MM.1S (cell line): ENCODE measurements at regions not wholly inside any gene's neighbourhood (a gene's known extent, or its start where the extent isn't known, plus 50 kb on each side); places are given as distances from the start of the nearest gene placed in this dataset.

Experiments
- EZH2 ChIP-seq: fragments of 300-600 bp; sonication (generic); optimal IDR thresholded peaks from 2 replicates; pipeline ENCODE3; 2017; ENCODE audit warnings: low read depth, mild to moderate bottlenecking, antibody characterized with exemption, low read length, mixed read lengths
- TF ChIP-seq, protein P1 (sequence below): fragments of 300-600 bp; sonication (generic); IDR thresholded peaks from 2 replicates; pipeline ENCODE4 v1.5.1; 2016; ENCODE audit warnings: antibody characterized with exemption, low read length, mixed read lengths

DNA sequence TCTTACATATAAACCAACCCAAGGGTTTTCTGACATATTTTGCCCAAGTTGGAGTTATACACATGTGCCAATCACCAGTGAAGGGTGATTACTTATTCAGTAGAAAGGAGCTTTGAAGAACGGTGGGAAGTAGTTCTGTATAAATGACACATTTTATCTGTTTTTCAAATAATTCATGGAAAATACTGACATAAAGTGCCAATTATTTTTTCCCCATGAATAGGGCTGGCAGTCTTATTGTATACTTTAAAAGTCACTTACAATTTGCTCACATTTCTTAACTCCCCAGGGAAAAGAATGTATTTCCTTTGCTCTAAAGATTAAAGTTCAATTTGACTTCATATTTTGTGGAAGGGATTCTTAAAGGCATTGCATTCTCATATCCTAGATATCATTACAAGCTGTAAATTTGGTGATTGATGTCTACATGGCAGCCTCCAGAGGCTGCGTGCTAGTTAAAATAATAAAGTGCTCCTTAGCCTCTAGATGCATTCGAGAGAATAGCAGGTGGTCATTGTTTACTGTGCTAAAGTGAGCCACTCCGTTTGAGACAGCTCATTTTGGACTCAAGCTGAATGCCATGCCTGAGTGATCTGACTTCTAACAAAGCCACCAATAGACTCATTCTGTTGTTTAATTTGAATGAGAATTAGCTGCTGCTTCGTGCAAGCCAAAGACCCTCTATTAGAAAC lies 148.8 kb upstream of the NRP1 start:
- TF ChIP-seq, protein P1, sequence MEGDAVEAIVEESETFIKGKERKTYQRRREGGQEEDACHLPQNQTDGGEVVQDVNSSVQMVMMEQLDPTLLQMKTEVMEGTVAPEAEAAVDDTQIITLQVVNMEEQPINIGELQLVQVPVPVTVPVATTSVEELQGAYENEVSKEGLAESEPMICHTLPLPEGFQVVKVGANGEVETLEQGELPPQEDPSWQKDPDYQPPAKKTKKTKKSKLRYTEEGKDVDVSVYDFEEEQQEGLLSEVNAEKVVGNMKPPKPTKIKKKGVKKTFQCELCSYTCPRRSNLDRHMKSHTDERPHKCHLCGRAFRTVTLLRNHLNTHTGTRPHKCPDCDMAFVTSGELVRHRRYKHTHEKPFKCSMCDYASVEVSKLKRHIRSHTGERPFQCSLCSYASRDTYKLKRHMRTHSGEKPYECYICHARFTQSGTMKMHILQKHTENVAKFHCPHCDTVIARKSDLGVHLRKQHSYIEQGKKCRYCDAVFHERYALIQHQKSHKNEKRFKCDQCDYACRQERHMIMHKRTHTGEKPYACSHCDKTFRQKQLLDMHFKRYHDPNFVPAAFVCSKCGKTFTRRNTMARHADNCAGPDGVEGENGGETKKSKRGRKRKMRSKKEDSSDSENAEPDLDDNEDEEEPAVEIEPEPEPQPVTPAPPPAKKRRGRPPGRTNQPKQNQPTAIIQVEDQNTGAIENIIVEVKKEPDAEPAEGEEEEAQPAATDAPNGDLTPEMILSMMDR: no peak
- no peak for TF ChIP-seq EZH2
